ENCODE measurements at regions not wholly inside any gene's neighbourhood (a gene's known extent, or its start where the extent isn't known, plus 50 kb on each side); places are given as distances from the start of the nearest gene placed in this dataset.

GRCh38 chr12:124726596-124727263 lies 136.9 kb downstream of the SCARB1 start:
- DNase-seq: no peak

GRCh38 chr12:124725597-124726237 lies 137.9 kb downstream of the SCARB1 start:
- DNase-seq: no peak

- no peak for DNase-seq
Measured at GRCh38 chr12:124725099-124725498, 138.6 kb downstream of the SCARB1 start.

- DNase-seq: no peak
Measured at GRCh38 chr12:124722878-124723277, 140.8 kb downstream of the SCARB1 start.

GRCh38 chr12:124721501-124722162 lies 142.0 kb downstream of the SCARB1 start:
- no peak for DNase-seq

GRCh38 chr12:124720681-124721500 lies 142.8 kb downstream of the SCARB1 start:
- DNase-seq: no peak

- DNase-seq: no peak
Measured at GRCh38 chr12:124720004-124720680, 143.5 kb downstream of the SCARB1 start.

- DNase-seq: no peak
Measured at GRCh38 chr12:124719231-124719630, 144.4 kb downstream of the SCARB1 start.

GRCh38 chr12:124718458-124718857 lies 145.2 kb downstream of the SCARB1 start:
- no peak for DNase-seq

GRCh38 chr12:124718036-124718435 lies 145.6 kb downstream of the SCARB1 start:
- DNase-seq: no peak

- DNase-seq: no peak
Measured at GRCh38 chr12:124717318-124717717, 146.3 kb downstream of the SCARB1 start.

GRCh38 chr12:124716208-124717130 lies 147.2 kb downstream of the SCARB1 start:
- DNase-seq: no peak

GRCh38 chr12:124715121-124715990 lies 147.9 kb upstream of the NCOR2 start:
- no peak for DNase-seq

GRCh38 chr12:124713436-124714082 lies 146.1 kb upstream of the NCOR2 start:
- DNase-seq: peak; percentile 55 to 59

- DNase-seq: no peak
Measured at GRCh38 chr12:124713041-124713435, 145.6 kb upstream of the NCOR2 start.

- no peak for DNase-seq
Measured at GRCh38 chr12:124711344-124711743, 143.9 kb upstream of the NCOR2 start.

GRCh38 chr12:124709722-124710687 lies 142.6 kb upstream of the NCOR2 start:
- DNase-seq: no peak

- DNase-seq: no peak
Measured at GRCh38 chr12:124707316-124707715, 139.9 kb upstream of the NCOR2 start.

GRCh38 chr12:124706363-124706762 lies 139.0 kb upstream of the NCOR2 start:
- DNase-seq: no peak

Measured in activated CD4-positive, alpha-beta T cell treated with anti-CD3 and anti-CD28 coated beads, Interleukin-2, amount 50 U/mL, for 4 hours (primary cell).